GM19025 (cell line): ENCODE measurements at regions not wholly inside any gene's neighbourhood (a gene's known extent, or its start where the extent isn't known, plus 50 kb on each side); places are given as distances from the start of the nearest gene placed in this dataset.

Experiments
- ATAC-seq: cut with Tn5 transposase; IDR thresholded peaks from one replicate; pipeline ENCODE4 v1.9.1; 2021; ENCODE audit warnings: mild to moderate bottlenecking, low read depth, moderate library complexity; ENCODE audit not compliant: unreplicated experiment

GRCh38 chr2:136377423-136378382, 259.8 kb upstream of the CXCR4 start:
- no peak for ATAC-seq

- no peak for ATAC-seq
Observed at GRCh38 chr2:136376798-136377211, 258.9 kb upstream of the CXCR4 start.

GRCh38 chr2:136376211-136376610, 258.3 kb upstream of the CXCR4 start:
- ATAC-seq, result no peak

GRCh38 chr2:136375017-136375901, 257.3 kb upstream of the CXCR4 start:
- no peak for ATAC-seq

DNA sequence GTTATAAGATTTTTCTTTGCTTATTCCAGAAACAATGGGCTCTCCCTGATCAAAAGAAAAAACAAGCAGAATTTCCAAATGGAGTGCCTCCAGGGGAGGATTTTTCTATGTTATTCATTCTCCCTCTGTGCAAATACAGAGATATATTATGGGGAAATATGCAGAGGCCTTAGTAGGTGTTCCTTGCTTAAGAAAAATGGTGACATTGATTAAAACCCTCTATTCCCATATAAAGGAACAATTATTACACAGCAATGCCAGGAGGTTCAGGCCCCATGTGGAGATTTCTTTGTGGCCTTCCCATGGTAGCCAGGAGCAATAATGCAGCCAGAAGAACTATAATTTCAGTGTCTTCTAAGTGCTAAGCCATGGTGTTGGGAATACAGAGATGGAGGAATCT, 255.9 kb upstream of the CXCR4 start:
- ATAC-seq, result no peak

DNA sequence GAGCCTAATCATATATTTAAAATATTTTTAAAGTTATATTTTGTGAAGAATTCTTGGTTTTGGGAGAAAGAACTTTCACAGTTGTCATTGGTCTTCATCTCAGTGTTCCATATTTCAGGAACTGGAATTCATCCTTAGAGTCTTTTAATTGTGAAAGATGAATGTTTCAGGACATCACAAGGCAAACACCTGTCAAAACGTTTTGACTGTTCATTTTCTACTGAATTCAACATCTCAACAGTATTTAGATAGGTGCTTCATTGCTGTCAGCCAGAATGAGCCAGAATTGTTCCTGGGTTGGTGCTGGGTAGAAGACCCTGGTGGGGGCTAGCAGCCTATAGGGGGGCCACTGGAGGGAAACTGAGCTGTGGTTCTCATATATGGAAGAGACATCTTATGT, 255.1 kb upstream of the CXCR4 start:
- ATAC-seq, result no peak

DNA sequence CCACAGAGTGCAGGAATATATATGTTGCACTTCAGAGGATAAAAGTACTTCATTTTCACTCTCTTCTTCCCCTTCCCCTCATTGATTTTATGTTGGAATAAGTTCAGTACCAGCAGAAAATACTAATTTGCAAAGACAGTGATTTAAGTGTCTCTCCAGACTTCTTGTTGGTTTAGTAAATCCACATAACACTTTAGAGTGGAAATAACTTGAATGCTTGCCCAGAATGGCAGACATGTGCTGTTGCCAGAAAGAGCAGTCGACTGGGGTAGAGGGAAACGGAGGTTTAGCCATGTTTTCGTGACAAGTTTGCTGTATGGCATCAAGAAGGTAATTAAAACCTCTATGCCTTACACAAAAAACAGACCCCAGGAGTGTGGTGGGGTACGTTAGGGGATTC, 246.0 kb upstream of the CXCR4 start:
- ATAC-seq, result no peak

DNA sequence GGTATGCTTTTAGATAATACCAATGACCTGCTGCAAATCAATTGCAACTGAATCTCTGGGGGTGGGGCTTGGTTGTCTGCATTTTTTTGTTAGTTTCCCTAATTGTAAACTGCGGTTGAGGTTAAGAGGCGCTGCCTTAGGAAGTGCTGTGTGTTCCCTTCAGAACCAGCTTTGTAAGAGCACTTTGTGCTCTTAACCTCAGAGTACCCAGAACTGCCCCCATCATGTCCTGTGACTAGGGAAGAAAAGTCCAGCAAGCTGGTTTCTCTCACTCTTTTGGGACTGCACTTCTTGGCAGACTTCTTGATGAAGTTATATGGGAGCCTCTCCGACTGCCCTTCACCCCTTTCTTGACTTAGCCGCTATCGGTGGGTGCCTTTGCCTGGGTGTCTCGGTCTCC, 245.5 kb upstream of the CXCR4 start:
- no peak for ATAC-seq

GRCh38 chr2:136362676-136363390, 244.9 kb upstream of the CXCR4 start:
- ATAC-seq, result peak; percentile 86

GRCh38 chr2:136361521-136361920, 243.6 kb upstream of the CXCR4 start:
- ATAC-seq, result no peak

DNA sequence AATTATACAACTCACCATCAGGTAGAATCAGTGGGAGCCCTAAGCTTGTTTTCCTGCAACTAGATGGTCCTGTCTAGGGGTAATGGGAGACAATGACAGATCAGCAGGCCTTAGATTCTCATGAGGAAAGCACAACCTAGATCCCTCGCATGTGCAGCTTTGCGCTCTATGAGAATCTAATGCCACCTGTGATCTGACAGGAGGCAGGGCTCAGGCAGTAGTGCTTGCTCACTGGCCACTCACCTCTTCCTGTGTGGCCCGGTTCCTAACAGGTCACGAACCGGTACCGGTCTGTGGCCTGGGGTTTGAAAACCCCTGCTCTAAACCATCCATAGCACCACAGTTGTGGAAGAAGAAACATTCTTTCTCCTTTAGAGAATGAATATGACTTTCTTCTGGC, 242.8 kb upstream of the CXCR4 start:
- no peak for ATAC-seq

GRCh38 chr2:136359121-136359965, 241.4 kb upstream of the CXCR4 start:
- ATAC-seq, result no peak

- ATAC-seq, result no peak
Observed at GRCh38 chr2:136358576-136358975, 240.6 kb upstream of the CXCR4 start.

- ATAC-seq, result no peak
Observed at GRCh38 chr2:136357007-136357380, 239.0 kb upstream of the CXCR4 start.

DNA sequence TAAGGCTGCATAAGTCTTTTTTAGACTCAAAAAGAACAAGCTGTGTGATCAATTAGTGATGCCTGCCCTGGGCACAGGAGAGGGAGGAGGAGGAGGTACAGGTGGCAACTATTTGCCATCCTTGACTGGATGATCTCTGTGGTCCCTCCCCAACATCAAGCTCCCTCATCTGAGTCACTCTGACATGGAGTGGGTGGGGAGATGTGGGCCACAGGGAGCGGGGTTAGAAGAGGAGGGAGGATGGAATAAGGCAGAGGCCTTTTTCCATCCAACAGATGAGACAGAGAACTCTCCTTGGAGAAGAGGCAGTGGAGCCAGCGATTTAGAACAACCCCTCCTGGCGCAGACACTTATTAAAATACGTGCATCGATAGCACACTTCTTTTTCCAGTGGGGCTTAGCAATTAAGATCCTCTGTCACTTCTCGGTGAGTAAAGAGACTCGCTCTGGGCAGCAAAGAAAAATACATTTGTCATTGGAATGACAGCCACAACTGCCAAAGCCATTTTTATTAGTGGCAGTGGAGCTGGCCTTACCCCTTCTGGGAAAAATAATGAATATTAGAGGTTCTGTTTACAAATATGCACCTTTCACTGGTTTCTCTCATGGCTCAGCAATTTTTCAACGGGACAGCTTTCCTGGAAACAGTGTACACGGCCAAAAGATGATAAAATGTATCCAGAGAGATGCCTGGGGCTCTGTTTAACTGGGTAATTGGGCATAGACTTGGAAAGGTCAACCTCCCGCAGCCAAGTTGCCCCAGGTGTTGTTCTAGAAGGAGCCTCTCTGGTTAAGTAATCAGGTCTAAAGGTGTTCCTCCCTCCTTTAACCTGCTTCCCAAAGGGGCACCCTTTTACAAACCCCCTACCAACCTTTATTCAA, 238.4 kb upstream of the CXCR4 start:
- no peak for ATAC-seq

DNA sequence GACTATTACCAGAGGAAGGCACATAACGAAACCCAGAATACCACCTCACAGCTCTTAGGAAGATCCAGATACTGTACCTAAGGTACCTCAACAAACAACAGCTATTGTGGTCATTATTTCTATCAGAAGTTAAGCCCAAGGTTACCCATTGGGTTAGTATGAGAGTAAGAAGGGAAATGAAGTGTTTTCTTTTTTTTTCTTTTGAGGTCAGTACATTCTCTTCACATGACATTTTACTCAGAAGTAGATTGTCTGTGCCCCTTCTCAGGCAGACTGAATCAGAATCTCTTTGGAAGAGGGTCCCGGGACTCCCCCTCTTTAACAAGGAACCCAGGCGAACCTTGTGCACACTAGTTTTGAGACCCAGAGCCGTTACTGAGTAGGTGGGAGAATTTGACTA, 233.7 kb upstream of the CXCR4 start:
- no peak for ATAC-seq

DNA sequence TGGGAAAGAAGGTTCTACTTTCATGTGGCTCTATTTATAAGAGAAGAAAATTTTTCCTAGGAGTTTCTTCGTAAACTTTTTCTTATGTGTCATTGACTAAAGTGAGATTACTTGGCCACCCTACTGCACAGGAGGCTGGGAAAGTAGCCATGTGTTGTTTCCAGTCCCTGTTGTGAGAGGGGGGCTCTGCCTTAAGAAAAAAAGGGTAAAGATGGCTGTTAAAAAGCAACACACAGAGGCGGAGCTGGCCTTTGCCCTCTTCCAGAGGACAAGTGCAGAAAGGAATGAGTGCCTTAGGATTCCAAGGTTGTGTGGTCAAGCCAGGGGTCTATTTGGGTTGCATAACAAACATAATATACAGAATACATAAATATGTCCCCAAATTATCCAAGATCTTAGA, 230.0 kb upstream of the CXCR4 start:
- ATAC-seq, result no peak

GRCh38 chr2:136344339-136344738, 226.4 kb upstream of the CXCR4 start:
- no peak for ATAC-seq

- ATAC-seq, result no peak
Observed at GRCh38 chr2:136342138-136342537, 224.2 kb upstream of the CXCR4 start.
